Fibroblast of mammary gland (primary cell): ENCODE measurements at regions not wholly inside any gene's neighbourhood (a gene's known extent, or its start where the extent isn't known, plus 50 kb on each side); places are given as distances from the start of the nearest gene placed in this dataset.

ENCODE experiments used
- DNase-seq: peaks from one replicate; pipeline ENCODE4 v3.0.0-alpha.2; 2010; ENCODE audit warnings: low read depth
- H3K4me3 ChIP-seq: 2 replicates; pipeline ENCODE4 v1.5.1; 2011; ENCODE audit warnings: low read depth, mild to moderate bottlenecking, low read length, moderate library complexity; ENCODE audit not compliant: control insufficient read depth
- CTCF ChIP-seq: conservative IDR thresholded peaks from 2 replicates; pipeline ENCODE4 v1.5.1; 2011; ENCODE audit warnings: low read depth, low read length, inconsistent platforms; ENCODE audit not compliant: control insufficient read depth, insufficient read depth

DNA sequence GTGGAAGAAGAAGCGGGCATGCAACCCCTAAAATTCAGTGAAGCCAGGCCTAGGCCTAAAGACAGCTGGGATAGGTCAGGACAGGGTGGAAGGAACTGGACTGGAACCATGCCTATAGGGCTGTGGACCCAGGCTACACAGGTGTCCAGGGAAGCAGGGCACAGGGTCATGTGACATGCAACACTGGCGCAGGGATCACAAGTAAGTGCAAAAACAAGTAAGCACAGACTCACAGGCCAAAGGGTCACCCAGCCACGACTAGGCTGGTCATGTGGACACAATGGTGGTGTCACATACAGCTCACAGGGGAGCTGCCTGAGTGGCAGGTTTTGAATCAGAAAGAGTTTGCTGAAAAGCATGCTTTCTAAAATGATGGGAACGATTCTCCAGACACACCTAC, 195.7 kb downstream of the SPTSSA start:
- no peak for TF ChIP-seq CTCF
- no peak for DNase-seq
- no peak overlapping the region for H3K4me3 ChIP-seq

- no peak for DNase-seq
- H3K4me3 ChIP-seq, result no peak overlapping the region
- TF ChIP-seq CTCF, result no peak
Measured at GRCh38 chr14:34262127-34262910, 199.7 kb downstream of the SPTSSA start.

DNA sequence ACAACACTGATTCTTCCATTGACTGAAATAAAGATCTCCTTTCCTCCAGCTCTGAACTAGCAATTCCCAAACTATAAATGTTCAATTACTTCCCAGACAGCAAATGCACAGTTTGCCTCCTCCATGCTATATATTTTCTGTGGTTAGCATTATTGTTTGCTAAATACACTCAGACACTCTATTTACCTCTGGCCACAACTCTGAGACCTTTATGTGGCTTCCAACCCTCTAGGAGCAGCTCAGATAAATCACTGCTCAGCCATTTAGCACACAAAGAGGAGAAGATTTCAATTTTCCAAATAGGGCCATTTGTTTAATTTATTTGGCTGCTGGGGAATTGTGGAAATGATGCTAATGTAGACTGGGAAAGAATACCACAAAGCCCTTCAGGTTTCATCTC, 202.0 kb downstream of the SPTSSA start:
- no peak overlapping the region for H3K4me3 ChIP-seq
- no peak for DNase-seq
- no peak for TF ChIP-seq CTCF

- peak; percentile 6 for DNase-seq
- TF ChIP-seq CTCF, result no peak
- no peak overlapping the region for H3K4me3 ChIP-seq
Measured at GRCh38 chr14:34258318-34258717, 203.7 kb downstream of the SPTSSA start.

GRCh38 chr14:34257505-34257904, 204.5 kb downstream of the SPTSSA start:
- DNase-seq, result no peak
- no peak overlapping the region for H3K4me3 ChIP-seq
- TF ChIP-seq CTCF, result no peak

- TF ChIP-seq CTCF, result no peak
- H3K4me3 ChIP-seq, result no peak overlapping the region
- DNase-seq, result no peak
Measured at GRCh38 chr14:34256223-34256622, 205.8 kb downstream of the SPTSSA start.
